Cerebellar nuclear complex (tissue), 1 donor: ENCODE measurements at regions not wholly inside any gene's neighbourhood (a gene's known extent, or its start where the extent isn't known, plus 50 kb on each side); places are given as distances from the start of the nearest gene placed in this dataset.
"Not testable (repeated sequence)": the region's sequence is repeated elsewhere in the genome, so short reads cannot be mapped to it uniquely, and the experiment has no call there.

ENCODE experiments used
- DNase-seq, 2 experiments: peaks; one replicate each; lab custom pipeline; 2025; lab: John Stamatoyannopoulos, UW

GRCh38 chr12:88833641-88834116 is 253.4 kb upstream of the KITLG start:
- DNase-seq, result no peak

DNA sequence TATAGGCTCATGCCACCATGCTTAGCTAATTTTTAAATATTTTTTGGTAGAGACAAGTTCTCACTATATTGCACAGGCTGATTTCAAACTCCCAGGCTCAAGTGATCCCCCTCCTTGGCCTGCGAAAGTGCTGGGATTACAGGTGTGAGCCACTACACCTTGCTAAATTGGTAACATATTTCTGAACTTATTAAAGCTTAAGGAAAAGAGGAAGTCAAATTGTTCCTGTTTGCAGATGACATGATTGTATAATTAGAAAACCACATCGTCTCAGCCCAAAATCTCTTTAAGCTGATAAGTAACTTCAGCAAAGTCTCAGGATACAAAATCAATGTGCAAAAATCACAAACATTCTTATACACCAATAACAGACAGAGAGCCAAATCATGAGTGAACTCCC is 248.3 kb upstream of the KITLG start:
- DNase-seq, result not testable (repeated sequence)

DNA sequence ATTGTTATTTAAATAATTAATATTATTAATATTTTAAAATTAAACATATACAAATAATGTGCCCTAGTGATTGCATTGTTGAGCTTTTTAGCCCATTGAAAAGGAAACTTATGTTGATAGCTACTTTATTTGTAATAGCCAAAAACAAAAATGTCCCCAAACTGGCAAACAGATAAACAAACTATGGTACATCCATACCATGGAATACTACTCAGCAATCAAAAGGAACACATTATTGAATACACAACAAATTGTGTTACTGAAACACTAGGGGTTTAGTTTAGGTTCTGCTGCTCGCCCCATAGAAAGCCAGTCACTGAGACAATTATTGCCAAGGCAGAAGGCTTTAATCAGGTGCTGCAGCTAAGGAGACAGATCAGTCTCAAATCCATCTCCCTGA is 239.7 kb upstream of the KITLG start:
- no peak for DNase-seq

DNA sequence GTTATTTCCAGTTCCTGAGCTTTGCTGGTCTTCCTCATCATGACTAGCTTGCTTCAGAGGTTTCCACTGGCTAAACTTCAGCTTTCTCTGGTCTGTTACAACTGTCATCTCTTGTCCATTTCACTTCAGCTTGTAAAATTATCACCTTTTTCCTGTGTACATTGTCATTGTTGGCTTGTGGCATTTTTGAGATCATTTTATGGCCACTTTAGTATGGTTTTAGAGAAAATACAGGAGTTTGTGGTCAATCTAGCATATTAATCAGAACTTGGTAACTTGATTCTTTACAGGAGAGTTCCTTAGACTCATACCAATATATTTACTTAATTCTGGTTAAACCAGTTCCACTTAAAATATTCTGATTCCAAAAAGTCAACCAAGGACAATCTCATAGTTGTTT is 235.9 kb upstream of the KITLG start:
- no peak for DNase-seq

- DNase-seq, result no peak
Observed at GRCh38 chr12:88814779-88815178, 234.5 kb upstream of the KITLG start.

- no peak for DNase-seq
Observed at GRCh38 chr12:88812610-88813009, 232.3 kb upstream of the KITLG start.

DNA sequence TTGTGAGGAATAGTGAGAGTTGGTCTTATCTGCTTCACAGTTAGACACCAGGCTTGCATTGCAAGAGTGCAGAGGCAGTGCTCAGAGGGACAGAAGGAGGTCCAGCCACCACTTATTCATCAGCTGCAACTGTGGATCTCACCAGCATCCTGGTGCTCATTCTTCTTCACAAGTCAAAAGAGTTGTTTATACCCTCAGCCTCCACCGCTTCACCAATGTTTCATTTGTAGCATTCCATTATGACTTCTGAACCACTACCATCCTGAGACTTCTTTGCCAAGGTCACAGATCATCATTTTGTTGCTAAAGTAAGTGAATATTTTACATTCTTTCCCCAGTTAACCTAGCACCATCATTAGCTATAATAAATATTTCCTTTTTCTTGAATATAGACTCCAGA is 230.5 kb upstream of the KITLG start:
- no peak for DNase-seq

GRCh38 chr12:88809841-88810240 is 229.6 kb upstream of the KITLG start:
- not testable (repeated sequence) for DNase-seq

DNA sequence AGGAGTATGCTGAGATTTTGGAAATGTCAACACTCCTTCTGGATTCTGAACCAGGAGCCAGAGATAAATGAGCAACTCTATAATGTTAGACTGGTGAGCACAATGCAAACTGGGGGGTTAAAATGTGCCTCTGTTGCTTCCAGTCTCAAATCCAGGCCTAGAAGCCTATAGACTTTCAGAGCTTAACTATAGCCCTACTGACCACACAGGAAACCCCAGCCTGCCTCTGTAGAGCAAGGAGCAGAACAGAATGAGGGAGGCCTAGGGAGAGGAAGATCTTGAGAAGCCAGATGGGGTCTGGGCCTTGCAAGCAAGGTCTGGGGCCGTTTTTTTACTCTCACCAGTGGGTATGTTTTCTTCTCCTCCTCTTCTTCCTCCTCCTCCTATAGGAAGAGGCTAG is 225.4 kb upstream of the KITLG start:
- no peak for DNase-seq

DNA sequence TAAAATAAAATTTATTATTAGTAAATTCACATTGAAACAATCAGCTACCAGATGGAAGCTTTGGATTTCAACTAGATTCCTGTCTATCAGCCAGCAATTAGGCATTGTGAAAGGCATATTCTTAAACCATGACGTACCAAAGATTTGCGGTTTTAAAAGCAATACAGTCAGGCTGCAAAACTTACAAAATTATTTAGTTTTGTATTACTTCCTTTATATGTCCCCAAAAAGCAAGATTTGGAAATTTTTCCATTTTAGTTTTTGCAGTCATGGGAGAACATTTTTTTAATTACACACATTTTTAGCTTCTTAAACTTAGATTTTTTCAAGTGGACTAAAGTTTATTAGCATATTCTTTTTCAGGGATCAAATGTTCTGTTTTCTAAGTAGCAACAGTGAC is 225.0 kb upstream of the KITLG start:
- no peak for DNase-seq

GRCh38 chr12:88802096-88802706 is 221.9 kb upstream of the KITLG start:
- no peak for DNase-seq

DNA sequence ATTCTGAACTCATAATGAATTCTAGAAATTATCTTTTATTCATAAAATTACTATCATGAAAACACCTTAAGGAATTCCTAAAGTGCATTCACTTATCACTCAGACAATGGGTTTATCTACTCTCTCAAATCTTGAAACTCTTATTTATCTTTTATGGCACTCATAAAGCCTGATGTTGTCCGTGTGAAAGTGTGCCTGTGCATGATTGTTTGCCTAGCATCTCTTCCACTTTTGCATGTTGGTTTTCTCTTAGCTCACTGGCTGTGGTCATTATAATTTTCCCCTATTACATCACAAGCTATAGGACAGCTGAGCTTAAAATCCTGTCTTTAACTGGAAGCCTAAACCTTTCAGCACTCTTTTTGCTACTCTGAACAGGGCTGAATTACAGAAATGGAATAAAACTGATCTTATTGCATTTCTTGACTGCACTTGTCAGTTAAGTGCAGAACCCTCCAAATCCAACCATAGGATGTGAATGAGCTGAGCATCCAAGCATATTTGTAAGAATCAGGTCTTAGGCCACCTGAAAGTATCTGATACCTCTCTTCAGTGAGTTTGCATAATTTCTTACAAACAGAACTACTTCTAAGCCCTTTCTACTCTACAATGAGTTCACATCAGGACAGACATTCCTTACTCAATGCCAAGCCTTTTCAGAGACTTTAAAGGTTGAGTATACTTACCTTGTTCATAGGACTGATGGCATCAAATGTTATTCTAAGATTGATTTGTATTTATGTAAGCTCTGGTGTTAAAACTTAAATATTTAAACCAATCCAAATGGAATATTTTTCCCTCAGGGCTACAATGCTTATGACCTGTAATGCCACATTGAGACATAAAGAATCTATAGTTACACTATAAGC is 221.2 kb upstream of the KITLG start:
- no peak for DNase-seq

DNA sequence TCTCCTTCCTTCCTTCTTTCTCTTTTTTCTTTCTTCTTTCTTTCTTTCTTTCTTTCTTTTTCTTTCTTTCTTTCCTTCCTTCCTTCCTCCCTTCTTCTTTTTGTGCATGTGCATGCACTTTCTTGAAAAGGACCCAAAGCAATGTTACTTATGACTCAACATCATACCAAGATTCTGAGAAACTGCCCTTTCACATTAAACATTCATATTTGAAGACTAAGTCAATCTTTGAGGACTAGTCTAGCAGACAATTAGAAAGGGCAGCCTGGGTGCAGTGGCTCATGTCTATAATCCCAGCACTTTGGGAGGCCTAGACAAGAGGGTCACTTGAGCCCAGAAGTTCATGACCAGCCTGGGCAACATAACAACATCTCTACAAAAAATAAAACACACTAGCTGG is 212.8 kb upstream of the KITLG start:
- DNase-seq, result no peak

DNA sequence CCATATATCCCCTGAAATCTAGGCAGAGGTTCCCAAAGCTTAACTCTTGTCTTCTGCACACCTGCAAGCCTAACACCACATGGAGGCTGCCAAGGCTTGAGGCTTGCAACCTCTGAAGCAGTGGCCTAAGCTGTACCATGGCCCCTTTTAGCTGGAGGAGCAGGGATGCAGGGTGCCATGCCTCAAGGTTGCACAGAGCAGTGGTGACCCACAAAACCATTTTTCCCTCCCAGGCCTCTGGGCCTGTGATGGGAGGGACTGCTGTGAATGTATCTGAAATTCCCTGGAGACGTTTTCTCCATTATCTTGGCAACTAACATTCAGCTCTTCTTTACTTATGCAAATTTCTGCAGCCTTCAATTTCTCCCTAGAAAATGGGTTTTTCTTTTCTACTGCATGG is 210.0 kb upstream of the KITLG start:
- no peak for DNase-seq

DNA sequence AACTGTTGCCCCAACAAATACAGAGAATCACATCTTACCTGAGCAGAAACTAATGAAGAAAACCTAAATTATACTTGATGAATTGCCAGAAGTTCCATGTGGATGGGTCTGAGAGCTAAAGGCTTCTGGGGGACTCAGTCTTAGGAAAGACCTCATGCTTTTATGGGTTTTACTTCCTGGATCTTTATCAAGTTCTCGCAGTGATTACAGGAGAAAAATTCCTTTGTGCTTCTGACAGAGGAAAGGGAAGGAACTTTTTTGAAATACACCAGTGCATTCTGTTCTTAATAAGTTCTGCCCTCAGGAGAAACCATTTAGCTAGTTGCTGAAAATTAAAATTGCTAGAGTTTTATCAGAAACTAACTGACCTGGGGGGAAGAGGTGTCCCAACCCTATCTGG is 203.9 kb upstream of the KITLG start:
- DNase-seq, result no peak

GRCh38 chr12:88782351-88782750 is 202.1 kb upstream of the KITLG start:
- DNase-seq, result no peak

GRCh38 chr12:88781909-88782308 is 201.6 kb upstream of the KITLG start:
- no peak for DNase-seq

DNA sequence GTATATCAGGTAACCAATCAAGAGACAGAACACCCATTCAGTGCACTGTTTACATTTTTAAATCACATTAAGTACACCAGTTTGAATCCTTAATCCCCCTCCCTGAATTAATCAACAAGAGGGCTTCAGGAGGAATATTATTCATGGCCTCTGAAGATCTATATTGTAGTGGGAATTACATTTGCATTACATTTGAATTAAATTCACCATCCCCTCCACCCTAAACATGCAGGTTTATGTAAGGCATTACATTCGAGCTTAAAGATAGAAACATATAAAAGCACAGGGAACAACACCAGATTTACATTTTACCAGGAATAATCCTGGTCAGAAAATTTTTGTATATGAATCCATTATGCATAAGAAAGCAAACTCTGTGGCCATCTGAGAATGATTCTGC is 197.8 kb upstream of the KITLG start:
- DNase-seq, result no peak

GRCh38 chr12:88775742-88776151 is 195.5 kb upstream of the KITLG start:
- no peak for DNase-seq

DNA sequence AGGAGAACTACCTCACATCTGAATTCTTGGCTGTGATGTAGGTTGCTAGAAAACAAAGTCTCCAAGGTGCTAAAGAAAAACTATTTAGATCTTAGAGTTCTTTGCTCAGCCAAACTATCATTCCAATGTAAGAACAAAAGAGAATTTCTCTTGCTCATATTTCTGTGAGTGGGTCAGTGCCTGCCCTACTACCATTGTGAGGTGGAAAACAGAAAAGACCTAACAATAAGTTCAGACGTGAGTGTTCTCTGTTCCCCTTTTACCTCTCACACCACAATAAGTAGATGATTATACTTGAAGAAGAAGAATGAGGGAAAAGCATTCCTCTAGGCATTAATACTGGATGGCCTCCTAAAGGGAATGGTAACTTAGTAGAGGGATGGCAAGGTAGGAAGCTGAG is 187.4 kb upstream of the KITLG start:
- no peak for DNase-seq

DNA sequence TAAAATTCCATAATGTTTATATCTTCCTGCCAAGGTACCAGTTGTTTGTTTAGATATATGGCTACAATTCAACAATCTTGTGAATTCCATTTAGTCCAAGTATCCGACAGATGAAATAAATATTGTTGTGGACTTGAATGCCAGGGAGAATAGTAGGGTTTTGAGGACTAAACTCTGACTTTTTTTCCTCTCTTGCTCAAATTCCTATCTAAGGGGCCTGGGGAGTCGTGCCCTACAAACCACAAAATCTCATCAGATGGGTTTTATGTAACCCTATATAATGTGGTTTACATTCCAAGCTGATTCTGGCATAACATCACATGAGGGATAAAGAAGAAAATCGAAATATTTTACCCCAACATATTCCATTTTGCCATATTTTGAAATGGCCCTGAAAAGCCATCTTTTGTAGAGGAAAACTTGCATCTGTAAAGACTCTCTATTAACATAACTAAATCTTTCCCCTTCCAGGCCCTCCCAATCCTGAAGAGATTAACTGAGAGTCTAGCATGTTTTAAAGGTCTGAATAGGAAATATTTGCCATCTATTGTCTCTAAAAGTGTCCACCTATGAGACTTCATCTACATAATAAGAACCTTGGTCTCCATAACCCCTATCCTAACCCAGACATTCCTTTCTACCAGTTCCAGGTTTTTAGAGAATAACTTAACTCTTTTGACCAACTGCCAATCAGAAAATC is 184.7 kb upstream of the KITLG start:
- DNase-seq, result no peak

GRCh38 chr12:88763536-88764100 is 183.3 kb upstream of the KITLG start:
- DNase-seq, result no peak

DNA sequence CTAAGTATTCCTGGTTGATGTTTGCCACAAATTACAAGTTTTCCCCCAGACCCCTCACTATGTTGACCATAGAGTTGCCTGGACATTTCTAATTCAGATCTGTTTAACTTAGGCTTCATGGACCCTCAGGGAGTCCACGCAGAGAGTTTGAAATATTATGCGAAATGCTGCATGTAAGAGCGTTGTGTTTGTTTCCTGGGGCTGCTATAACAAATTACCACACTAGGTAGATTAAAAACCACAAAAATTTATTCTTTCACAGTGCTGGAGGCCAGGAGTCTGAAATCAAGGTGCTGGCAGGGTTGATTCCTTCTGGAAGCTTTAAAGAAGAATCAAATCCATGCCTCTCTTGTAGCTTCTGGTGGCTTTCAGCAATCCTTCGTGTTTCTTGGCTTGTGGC is 177.9 kb upstream of the KITLG start:
- DNase-seq, result no peak
